T-helper 17 cell (primary cell): ENCODE measurements at regions not wholly inside any gene's neighbourhood (a gene's known extent, or its start where the extent isn't known, plus 50 kb on each side); places are given as distances from the start of the nearest gene placed in this dataset.
"Not testable (repeated sequence)": the region's sequence is repeated elsewhere in the genome, so short reads cannot be mapped to it uniquely, and the experiment has no call there.

ENCODE experiments used
- ATAC-seq: fragments of 150-1000 bp; cut with Tn5 transposase; 2 replicates; pipeline ENCODE4 v1.10.0; 2021; ENCODE audit warnings: mild to moderate bottlenecking, moderate library complexity
- DNase-seq, 3 donors: peaks; one replicate each; pipeline versions ENCODE4 v3.0.0 to v3.0.0-alpha.2; 2020 to 2021
- H3K9me3 ChIP-seq: one replicate; pipeline ENCODE4 v1.7.0; 2013; ENCODE audit warnings: low read length, mild to moderate bottlenecking; ENCODE audit not compliant: control insufficient read depth, poor library complexity, severe bottlenecking
- H3K27ac Mint-ChIP-seq: one replicate; pipeline ENCODE4 v1.8.0; 2022; ENCODE audit warnings: mild to moderate bottlenecking, moderate library complexity, mixed read lengths
- H3K27me3 Mint-ChIP-seq: one replicate; pipeline ENCODE4 v1.8.0; 2022; ENCODE audit warnings: mixed read lengths
- H3K36me3 Mint-ChIP-seq: one replicate; pipeline ENCODE4 v1.8.0; 2022; ENCODE audit warnings: low read depth, mixed read lengths
- H3K4me1 Mint-ChIP-seq: one replicate; pipeline ENCODE4 v1.8.0; 2022; ENCODE audit warnings: mild to moderate bottlenecking, mixed read lengths
- H3K4me3 Mint-ChIP-seq: one replicate; pipeline ENCODE4 v1.8.0; 2022; ENCODE audit warnings: mild to moderate bottlenecking, moderate library complexity, mixed read lengths

DNA sequence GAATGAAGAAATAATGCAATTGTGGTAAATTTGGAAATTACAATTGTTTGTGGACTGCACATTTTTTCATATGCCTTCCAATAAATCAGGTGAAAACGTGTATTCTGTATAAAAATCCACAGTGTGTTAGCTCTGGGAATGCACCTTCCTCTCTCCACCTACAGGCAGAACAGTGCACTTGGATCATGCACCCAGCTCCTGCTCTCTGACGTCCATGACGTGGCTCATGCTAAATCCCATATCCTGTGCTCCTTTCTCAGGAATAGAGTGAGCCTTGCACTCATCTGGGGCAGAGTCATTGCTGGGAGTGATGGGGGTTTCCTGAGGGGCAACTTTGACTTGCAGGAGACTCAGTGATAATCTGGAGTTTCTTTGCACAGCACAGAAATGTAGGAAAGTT, 1282.1 kb downstream of the TMEM121 start:
- H3K27ac Mint-ChIP-seq: no peak overlapping the region
- ATAC-seq (no peak), DNase-seq (no peak)
- peaks cover 12% of the 10 kb centered on the region for H3K4me1 Mint-ChIP-seq
- no peak overlapping the region for H3K4me3 Mint-ChIP-seq
- H3K9me3 ChIP-seq: no peaks in the 10 kb centered on the region
- H3K36me3 Mint-ChIP-seq: no peaks in the 10 kb centered on the region
- H3K27me3 Mint-ChIP-seq: peaks cover 17% of the 10 kb centered on the region

- H3K27ac Mint-ChIP-seq: no peak overlapping the region
- H3K4me3 Mint-ChIP-seq: no peak overlapping the region
- peaks cover 13% of the 10 kb centered on the region for H3K27me3 Mint-ChIP-seq
- ATAC-seq: no peak
- no peaks in the 10 kb centered on the region for H3K9me3 ChIP-seq
- DNase-seq: no peak
- peaks cover 12% of the 10 kb centered on the region for H3K4me1 Mint-ChIP-seq
- H3K36me3 Mint-ChIP-seq: no peaks in the 10 kb centered on the region
These were observed 1282.5 kb downstream of the TMEM121 start for GRCh38 chr14:106808907-106809306.

GRCh38 chr14:106809615-106810014, 1283.2 kb downstream of the TMEM121 start:
- peaks cover 10% of the 10 kb centered on the region for H3K27me3 Mint-ChIP-seq
- no peak overlapping the region for H3K27ac Mint-ChIP-seq
- H3K4me3 Mint-ChIP-seq: no peak overlapping the region
- ATAC-seq (no peak), DNase-seq (no peak)
- no peaks in the 10 kb centered on the region for H3K9me3 ChIP-seq
- H3K4me1 Mint-ChIP-seq: peaks cover 12% of the 10 kb centered on the region
- no peaks in the 10 kb centered on the region for H3K36me3 Mint-ChIP-seq

DNA sequence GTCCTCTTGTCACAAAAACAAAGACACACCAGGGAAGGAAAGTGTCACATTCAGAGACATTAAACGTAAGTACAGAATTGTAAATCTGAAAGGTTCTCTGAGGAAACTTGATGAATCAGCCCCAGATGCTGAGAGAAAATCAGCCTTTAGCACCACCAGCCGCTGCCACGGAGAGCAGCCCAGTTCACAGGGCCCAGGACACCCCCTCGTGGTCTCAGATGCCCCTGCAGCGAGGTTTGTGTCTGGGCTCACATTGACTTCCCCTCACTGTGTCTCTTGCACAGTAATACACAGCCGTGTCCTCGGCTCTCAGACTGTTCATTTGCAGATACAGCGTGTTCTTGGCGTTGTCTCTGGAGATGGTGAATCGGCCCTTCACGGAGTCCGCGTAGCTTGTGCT, 1283.8 kb downstream of the TMEM121 start:
- not testable (repeated sequence) for H3K9me3 ChIP-seq, H3K36me3 Mint-ChIP-seq, DNase-seq, H3K4me3 Mint-ChIP-seq, H3K27ac Mint-ChIP-seq
- Mint-ChIP-seq H3K4me1 (peaks cover 12% of the 10 kb centered on the region), H3K27me3 (peaks cover 15% of the 10 kb centered on the region)
- peak; percentile 48 for ATAC-seq

GRCh38 chr14:106811162-106811561, 1284.8 kb downstream of the TMEM121 start:
- Mint-ChIP-seq H3K27ac (no peak overlapping the region), H3K4me1 (peaks cover 12% of the 10 kb centered on the region), H3K27me3 (peaks cover 16% of the 10 kb centered on the region), H3K4me3 (no peak overlapping the region), H3K36me3 (no peaks in the 10 kb centered on the region)
- no peaks in the 10 kb centered on the region for H3K9me3 ChIP-seq
- no peak for DNase-seq
- ATAC-seq: no peak

GRCh38 chr14:106812788-106813476, 1286.5 kb downstream of the TMEM121 start:
- H3K9me3 ChIP-seq: no peaks in the 10 kb centered on the region
- Mint-ChIP-seq H3K27me3 (peaks cover 21% of the 10 kb centered on the region), H3K4me1 (peaks cover 12% of the 10 kb centered on the region), H3K36me3 (no peaks in the 10 kb centered on the region), H3K4me3 (no peak overlapping the region), H3K27ac (no peak overlapping the region)
- no peak for DNase-seq
- ATAC-seq: no peak

DNA sequence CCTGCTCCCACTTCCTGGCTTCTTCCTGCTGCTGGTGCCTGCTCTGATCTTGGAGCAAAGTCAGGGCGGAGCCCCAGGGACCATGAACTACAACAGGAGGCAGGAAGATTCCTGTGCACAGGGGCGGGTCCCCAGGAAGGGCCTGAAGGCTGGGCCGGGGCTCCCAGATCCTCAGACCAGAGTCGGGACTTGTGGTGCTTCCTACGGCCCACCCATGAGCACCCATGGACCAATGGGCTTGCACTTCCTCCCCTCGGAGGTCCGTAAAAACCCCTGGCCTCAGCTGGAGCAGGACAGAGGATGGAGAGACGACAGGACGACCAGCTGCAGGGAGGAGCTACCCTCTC, 1287.1 kb downstream of the TMEM121 start:
- no peak for ATAC-seq
- Mint-ChIP-seq H3K27me3 (peaks cover 18% of the 10 kb centered on the region), H3K4me1 (peaks cover 12% of the 10 kb centered on the region), H3K36me3 (no peaks in the 10 kb centered on the region), H3K27ac (no peak overlapping the region), H3K4me3 (no peak overlapping the region)
- H3K9me3 ChIP-seq: no peaks in the 10 kb centered on the region
- DNase-seq: no peak

GRCh38 chr14:106820119-106820518, 1293.7 kb downstream of the TMEM121 start:
- Mint-ChIP-seq H3K4me1 (no peaks in the 10 kb centered on the region), H3K27ac (no peak overlapping the region), H3K36me3 (no peaks in the 10 kb centered on the region), H3K27me3 (peaks cover 33% of the 10 kb centered on the region), H3K4me3 (no peak overlapping the region)
- no peak for ATAC-seq
- H3K9me3 ChIP-seq: no peaks in the 10 kb centered on the region
- DNase-seq: no peak

DNA sequence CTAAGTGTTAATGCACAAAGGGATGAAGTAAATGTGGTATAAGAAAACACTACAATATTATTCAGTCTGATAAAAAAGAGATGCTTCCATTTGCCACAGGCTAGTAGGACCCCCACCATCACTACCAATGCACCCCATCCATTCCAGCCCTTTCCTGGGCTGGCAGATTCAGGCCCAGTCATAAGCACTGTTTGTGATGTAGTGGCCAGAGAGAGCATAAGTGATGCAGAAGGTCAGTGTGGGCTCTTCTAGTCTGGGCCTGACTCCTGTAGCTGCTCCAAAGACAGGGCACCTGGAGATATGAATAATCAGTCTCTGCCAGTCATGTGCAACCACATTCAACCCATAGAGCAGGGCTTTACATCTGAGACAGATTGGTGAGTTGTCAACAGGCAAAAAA, 1294.7 kb downstream of the TMEM121 start:
- Mint-ChIP-seq H3K4me1 (no peaks in the 10 kb centered on the region), H3K4me3 (no peak overlapping the region), H3K27ac (no peak overlapping the region), H3K36me3 (no peaks in the 10 kb centered on the region), H3K27me3 (peaks cover 38% of the 10 kb centered on the region)
- DNase-seq (no peak), ATAC-seq (no peak)
- H3K9me3 ChIP-seq: no peaks in the 10 kb centered on the region

DNA sequence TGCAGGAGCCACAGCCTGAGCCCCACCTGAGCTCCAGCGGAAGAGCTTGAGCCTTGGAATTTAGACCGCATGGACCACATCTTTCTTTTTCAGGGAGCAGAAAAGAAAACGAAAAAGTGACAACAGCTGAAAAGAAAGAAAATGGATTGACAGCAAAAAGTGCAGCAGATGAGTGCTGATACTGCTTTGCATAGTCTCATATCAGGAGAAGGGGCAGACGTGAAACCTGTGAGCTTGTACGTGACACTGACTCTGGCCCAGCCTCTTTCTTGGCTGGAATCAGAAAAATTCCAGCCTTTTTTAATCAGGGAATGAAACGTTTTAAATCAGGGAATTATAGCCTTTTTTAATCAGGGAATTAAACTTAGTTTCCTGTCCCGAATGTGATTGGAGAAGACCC, 1296.5 kb downstream of the TMEM121 start:
- H3K9me3 ChIP-seq: no peaks in the 10 kb centered on the region
- no peak for ATAC-seq
- DNase-seq: no peak
- H3K4me3 Mint-ChIP-seq: no peak overlapping the region
- H3K27ac Mint-ChIP-seq: no peak overlapping the region
- H3K4me1 Mint-ChIP-seq: peaks cover 3% of the 10 kb centered on the region
- H3K36me3 Mint-ChIP-seq: no peaks in the 10 kb centered on the region
- H3K27me3 Mint-ChIP-seq: peaks cover 33% of the 10 kb centered on the region

DNA sequence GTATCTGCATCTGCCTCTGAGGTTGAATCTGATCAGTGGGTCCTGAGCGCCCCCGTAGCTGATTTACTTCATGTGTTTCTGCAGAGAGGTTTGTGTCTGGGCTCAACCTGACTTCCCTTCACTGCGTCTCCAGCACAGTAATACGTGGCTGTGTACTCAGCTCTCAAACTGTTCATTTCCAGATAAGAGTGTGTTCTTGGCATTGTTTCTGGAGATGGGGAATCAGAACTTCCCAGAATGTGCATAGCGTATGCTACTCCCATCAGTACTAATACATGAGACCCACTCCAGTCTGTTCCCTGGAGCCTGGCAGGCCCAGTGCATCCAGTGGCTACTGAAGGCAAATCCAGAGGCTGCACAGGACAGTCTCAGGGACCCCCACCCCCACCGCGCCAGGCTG, 1297.2 kb downstream of the TMEM121 start:
- no peaks in the 10 kb centered on the region for H3K9me3 ChIP-seq
- no peak for DNase-seq
- Mint-ChIP-seq H3K4me1 (peaks cover 3% of the 10 kb centered on the region), H3K27me3 (peaks cover 33% of the 10 kb centered on the region), H3K36me3 (no peaks in the 10 kb centered on the region), H3K27ac (no peak overlapping the region), H3K4me3 (no peak overlapping the region)
- ATAC-seq: no peak

GRCh38 chr14:106826833-106827369, 1300.5 kb downstream of the TMEM121 start:
- no peak for DNase-seq
- peak overlapping the region; percentile 45 for H3K4me3 Mint-ChIP-seq
- H3K4me1 Mint-ChIP-seq: peaks cover 7% of the 10 kb centered on the region
- H3K27me3 Mint-ChIP-seq: peaks cover 29% of the 10 kb centered on the region
- no peak overlapping the region for H3K27ac Mint-ChIP-seq
- no peaks in the 10 kb centered on the region for H3K36me3 Mint-ChIP-seq
- ATAC-seq: no peak
- H3K9me3 ChIP-seq: no peaks in the 10 kb centered on the region

GRCh38 chr14:106831322-106831720, 1304.9 kb downstream of the TMEM121 start:
- no peaks in the 10 kb centered on the region for H3K9me3 ChIP-seq
- peak overlapping the region; percentile 88 for H3K27ac Mint-ChIP-seq
- peaks cover 8% of the 10 kb centered on the region for H3K27me3 Mint-ChIP-seq
- DNase-seq (peak in 2 of 3 donors; percentile 24 to 58), ATAC-seq (peak; percentile 50)
- H3K4me1 Mint-ChIP-seq: peaks cover 7% of the 10 kb centered on the region
- H3K36me3 Mint-ChIP-seq: no peaks in the 10 kb centered on the region
- H3K4me3 Mint-ChIP-seq: peak overlapping the region; percentile 7

GRCh38 chr14:106837870-106838269, 1311.5 kb downstream of the TMEM121 start:
- ATAC-seq: no peak
- peaks cover 8% of the 10 kb centered on the region for H3K27me3 Mint-ChIP-seq
- DNase-seq: no peak
- no peak overlapping the region for H3K4me3 Mint-ChIP-seq
- H3K4me1 Mint-ChIP-seq: peaks cover 6% of the 10 kb centered on the region
- no peaks in the 10 kb centered on the region for H3K9me3 ChIP-seq
- H3K36me3 Mint-ChIP-seq: no peaks in the 10 kb centered on the region
- no peak overlapping the region for H3K27ac Mint-ChIP-seq
